Upper lobe of left lung (tissue), 4 donors: ENCODE measurements at regions not wholly inside any gene's neighbourhood (a gene's known extent, or its start where the extent isn't known, plus 50 kb on each side); places are given as distances from the start of the nearest gene placed in this dataset.

Experiments used
- POLR2A ChIP-seq, 4 donors: fragments of 450-650 bp; IDR thresholded peaks; one replicate each; pipeline ENCODE4 v1.5.1; 2016 to 2017; ENCODE audit warnings: antibody characterized with exemption in 4 of 4, mild to moderate bottlenecking in 2 of 4
- POLR2AphosphoS5 ChIP-seq, 2 donors: sonication (generic); formaldehyde crosslinking; IDR thresholded peaks; one replicate each; pipeline ENCODE4 v1.5.1; 2017; ENCODE audit warnings: antibody characterized with exemption in 2 of 2

DNA sequence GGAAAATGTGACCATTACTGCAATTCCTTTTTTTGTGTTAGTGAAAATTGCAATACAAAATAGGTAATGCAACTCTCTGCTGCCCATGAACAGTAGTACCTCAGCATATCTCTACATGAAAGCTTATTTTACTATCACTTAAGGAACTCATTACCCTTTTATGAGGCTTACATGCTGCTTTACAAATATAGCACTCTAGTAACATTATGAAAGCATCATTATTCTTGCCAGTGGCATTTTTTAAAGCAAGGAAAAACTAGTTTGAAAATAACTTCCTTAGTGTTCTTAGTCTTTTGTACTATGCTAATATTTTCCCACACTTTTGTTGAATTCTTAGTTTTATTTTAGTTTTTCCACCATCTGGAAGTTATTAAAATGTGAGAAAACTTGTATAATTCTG lies 797.3 kb upstream of the ARRDC3 start:
- no peak for TF ChIP-seq POLR2A (IDR thresholded peaks at IDR 0.05)
- TF ChIP-seq POLR2AphosphoS5 (IDR thresholded peaks at IDR 0.05): no peak
